Dermis blood vessel endothelial cell (primary cell): ENCODE measurements at regions not wholly inside any gene's neighbourhood (a gene's known extent, or its start where the extent isn't known, plus 50 kb on each side); places are given as distances from the start of the nearest gene placed in this dataset.

Experiments
- DNase-seq: peaks from one replicate; pipeline ENCODE4 v3.0.0; 2010

- DNase-seq: no peak
Observed at GRCh38 chr1:90346757-90347156, 351.8 kb downstream of the ZNF326 start.

GRCh38 chr1:90346349-90346748 is 351.4 kb downstream of the ZNF326 start:
- no peak for DNase-seq

- no peak for DNase-seq
Observed at GRCh38 chr1:90344963-90345730, 350.2 kb downstream of the ZNF326 start.

- no peak for DNase-seq
Observed at GRCh38 chr1:90341516-90341915, 346.6 kb downstream of the ZNF326 start.

- DNase-seq: no peak
Observed at GRCh38 chr1:90340606-90341005, 345.7 kb downstream of the ZNF326 start.

GRCh38 chr1:90339811-90340210 is 344.9 kb downstream of the ZNF326 start:
- no peak for DNase-seq

GRCh38 chr1:90336552-90337324 is 341.8 kb downstream of the ZNF326 start:
- DNase-seq: no peak

- no peak for DNase-seq
Observed at GRCh38 chr1:90335558-90335957, 340.6 kb downstream of the ZNF326 start.

- no peak for DNase-seq
Observed at GRCh38 chr1:90334137-90334536, 339.2 kb downstream of the ZNF326 start.

- DNase-seq: no peak
Observed at GRCh38 chr1:90325168-90325567, 330.3 kb downstream of the ZNF326 start.

GRCh38 chr1:90322186-90322585 is 327.3 kb downstream of the ZNF326 start:
- no peak for DNase-seq

- no peak for DNase-seq
Observed at GRCh38 chr1:90319918-90320317, 325.0 kb downstream of the ZNF326 start.

GRCh38 chr1:90318431-90318830 is 323.5 kb downstream of the ZNF326 start:
- no peak for DNase-seq

- no peak for DNase-seq
Observed at GRCh38 chr1:90317628-90318027, 322.7 kb downstream of the ZNF326 start.

GRCh38 chr1:90314533-90314932 is 319.6 kb downstream of the ZNF326 start:
- DNase-seq: no peak

GRCh38 chr1:90313778-90314177 is 318.9 kb downstream of the ZNF326 start:
- no peak for DNase-seq

GRCh38 chr1:90309806-90310205 is 314.9 kb downstream of the ZNF326 start:
- no peak for DNase-seq

- no peak for DNase-seq
Observed at GRCh38 chr1:90308421-90308820, 313.5 kb downstream of the ZNF326 start.

GRCh38 chr1:90305577-90305976 is 310.7 kb downstream of the ZNF326 start:
- no peak for DNase-seq

GRCh38 chr1:90296327-90296726 is 301.4 kb downstream of the ZNF326 start:
- no peak for DNase-seq

GRCh38 chr1:90295534-90295933 is 300.6 kb downstream of the ZNF326 start:
- no peak for DNase-seq

GRCh38 chr1:90291431-90292216 is 296.7 kb downstream of the ZNF326 start:
- no peak for DNase-seq

- no peak for DNase-seq
Observed at GRCh38 chr1:90282811-90283210, 287.9 kb downstream of the ZNF326 start.
